IMR-90 (cell line): ENCODE measurements at regions not wholly inside any gene's neighbourhood (a gene's known extent, or its start where the extent isn't known, plus 50 kb on each side); places are given as distances from the start of the nearest gene placed in this dataset.

Experiments used
- ATAC-seq: fragments of 200-7000 bp; cut with Tn5 transposase; 2 replicates; pipeline ENCODE4 v1.9.1; 2020; ENCODE audit warnings: low read depth, mild to moderate bottlenecking, moderate library complexity
- BruUV-seq: library from RNA; stranded (reverse); fragments of 400-500 nt; replicated peaks from 2 replicates; lab custom pipeline; 2021; lab: Mats Ljungman, UMichigan
- CTCF ChIA-PET: fragments of 300-600 bp; formaldehyde crosslinking; extraction: SDS; loops from one replicate; lab custom pipeline; 2021; ENCODE audit warnings: antibody characterized with exemption; lab: Yijun Ruan, JAX
- POLR2A ChIA-PET: fragments of 300-600 bp; sonication (Branson Sonifier 250); formaldehyde crosslinking; loops from one replicate; lab custom pipeline; 2022; ENCODE audit warnings: antibody characterized with exemption; ENCODE audit not compliant: unreplicated experiment; lab: Charles Lee
- DNase-seq: peaks from one replicate; pipeline ENCODE4 v3.0.0; 2013
- H2AFZ ChIP-seq: replicated peaks from 2 replicates; pipeline ENCODE3; 2013; ENCODE audit warnings: low read length, mild to moderate bottlenecking; ENCODE audit not compliant: poor library complexity
- H2AK5ac ChIP-seq: 2 replicates; pipeline ENCODE4 v1.6.1; 2013; ENCODE audit warnings: low read depth, low read length, inconsistent platforms
- H2AK9ac ChIP-seq: replicated peaks from 2 replicates; pipeline ENCODE3; 2013; ENCODE audit warnings: mild to moderate bottlenecking, low read depth, low read length, moderate library complexity; ENCODE audit not compliant: poor library complexity
- H2BK120ac ChIP-seq: 2 replicates; pipeline ENCODE4 v1.6.1; 2013; ENCODE audit warnings: low read depth, low read length, inconsistent platforms
- H2BK15ac ChIP-seq: 3 replicates; pipeline ENCODE4 v1.6.1; 2013; ENCODE audit warnings: low read depth, low read length, inconsistent platforms
- H2BK20ac ChIP-seq: 2 replicates; pipeline ENCODE4 v1.6.1; 2013; ENCODE audit warnings: low read depth, mild to moderate bottlenecking, inconsistent platforms, low read length, moderate library complexity
- H2BK5ac ChIP-seq: 2 replicates; pipeline ENCODE4 v1.6.1; 2013; ENCODE audit warnings: mild to moderate bottlenecking, low read depth, low read length, inconsistent platforms; ENCODE audit not compliant: poor library complexity, severe bottlenecking
- H3K14ac ChIP-seq: replicated peaks from 2 replicates; pipeline ENCODE4 v1.6.1; 2013; ENCODE audit warnings: low read depth, low read length, inconsistent platforms
- H3K18ac ChIP-seq: 2 replicates; pipeline ENCODE4 v1.6.1; 2013; ENCODE audit warnings: low read depth, low read length, control low read depth
- H3K23ac ChIP-seq: 2 replicates; pipeline ENCODE4 v1.6.1; 2013; ENCODE audit warnings: low read depth, low read length, inconsistent platforms
- H3K27ac ChIP-seq: 2 replicates; pipeline ENCODE4 v1.5.1; 2013; ENCODE audit warnings: mild to moderate bottlenecking, control low read depth, low read length; ENCODE audit not compliant: insufficient read depth
- H3K27me3 ChIP-seq: 2 replicates; pipeline ENCODE4 v1.6.1; 2013; ENCODE audit warnings: low read length; ENCODE audit not compliant: control insufficient read depth, insufficient read depth
- H3K36me3 ChIP-seq: 2 replicates; pipeline ENCODE4 v1.6.1; 2013; ENCODE audit warnings: low read length, mixed read lengths; ENCODE audit not compliant: control insufficient read depth, insufficient read depth
- H3K4ac ChIP-seq: 2 replicates; pipeline ENCODE4 v1.6.1; 2013; ENCODE audit warnings: low read depth, low read length, inconsistent platforms
- H3K4me1 ChIP-seq: 2 replicates; pipeline ENCODE4 v1.6.1; 2013; ENCODE audit warnings: low read length, mixed read lengths; ENCODE audit not compliant: control insufficient read depth, insufficient read depth
- H3K4me2 ChIP-seq: 2 replicates; pipeline ENCODE4 v1.6.1; 2013; ENCODE audit warnings: low read depth, mild to moderate bottlenecking, control low read depth, low read length, moderate library complexity
- H3K4me3 ChIP-seq: 2 replicates; pipeline ENCODE4 v1.5.1; 2013; ENCODE audit warnings: low read depth, mild to moderate bottlenecking, control low read depth, low read length, moderate library complexity; ENCODE audit not compliant: insufficient read depth
- H3K56ac ChIP-seq: 2 replicates; pipeline ENCODE4 v1.6.1; 2013; ENCODE audit warnings: low read length, inconsistent platforms; ENCODE audit not compliant: insufficient read depth; ENCODE audit errors: extremely low read depth
- H3K79me1 ChIP-seq, 2 experiments: 2 replicates each; pipeline ENCODE4 v1.6.1; 2013; ENCODE audit warnings: low read length in 2 of 2, inconsistent platforms in 1 of 2, low read depth in 1 of 2
- H3K9ac ChIP-seq: 2 replicates; pipeline ENCODE4 v1.6.1; 2013; ENCODE audit warnings: low read depth, low read length, control low read depth
- H3K9me1 ChIP-seq: 2 replicates; pipeline ENCODE4 v1.6.1; 2013; ENCODE audit warnings: low read length, inconsistent platforms; ENCODE audit not compliant: insufficient read depth
- H3K9me3 ChIP-seq: 2 replicates; pipeline ENCODE4 v1.6.1; 2013; ENCODE audit warnings: low read length; ENCODE audit not compliant: control insufficient read depth, insufficient read depth
- H4K20me1 ChIP-seq: 2 replicates; pipeline ENCODE4 v1.6.1; 2013; ENCODE audit warnings: low read length, inconsistent platforms; ENCODE audit not compliant: insufficient read depth
- H4K5ac ChIP-seq: 2 replicates; pipeline ENCODE4 v1.6.1; 2013; ENCODE audit warnings: mild to moderate bottlenecking, low read depth, low read length, control low read depth
- H4K8ac ChIP-seq, 2 experiments: 2 replicates each; pipeline ENCODE4 v1.6.1; 2013; ENCODE audit warnings: low read depth in 2 of 2, low read length in 2 of 2, control low read depth in 1 of 2, inconsistent platforms in 1 of 2
- H4K91ac ChIP-seq: 2 replicates; pipeline ENCODE4 v1.6.1; 2013; ENCODE audit warnings: low read depth, low read length, inconsistent platforms; ENCODE audit not compliant: insufficient read depth
- CHD1 ChIP-seq: IDR thresholded peaks from 2 replicates; pipeline ENCODE4 v1.6.1; 2012; ENCODE audit warnings: low read depth, low read length, improper control_type of control experiment
- MAFK ChIP-seq: IDR thresholded peaks from 2 replicates; pipeline ENCODE4 v1.6.1; 2012; ENCODE audit warnings: low read depth, low read length, improper control_type of control experiment
- whole genome bisulfite sequencing, 2 experiments: methylation state at CpG; one replicate each; pipeline versions ENCODE4 v1.1.5 to v1.1.7; 2013; ENCODE audit warnings: missing lambda C conversion rate in 2 of 2; ENCODE audit not compliant: insufficient read length in 1 of 2; ENCODE audit errors: extremely low coverage in 2 of 2; 5-methylcytosine and 5-hydroxymethylcytosine counted together
- dilution Hi-C: fragments of 300-500 bp; cut with HindIII; formaldehyde crosslinking; loops from one replicate; pipeline ENCODE4 v1.14.3; 2018; ENCODE audit warnings: low sequenced_read_pairs; ENCODE audit not compliant: unreplicated experiment
- in situ Hi-C: fragments of 300-500 bp; cut with MboI; formaldehyde crosslinking; loops from 3 replicates; pipeline ENCODE4 v1.14.3; 2019; ENCODE audit warnings: low sequenced_read_pairs, inconsistent platforms, mixed read lengths
- intact Hi-C: fragments of 100-400 bp; cut with micrococcal nuclease; formaldehyde crosslinking; loops from 2 replicates; pipeline ENCODE4 v1.10.0; 2022

- H2BK20ac ChIP-seq: no peak overlapping the region
- H3K23ac ChIP-seq: no peak overlapping the region
- no peak overlapping the region for H4K8ac ChIP-seq
- H3K4me3 ChIP-seq: no peak overlapping the region
- WGBS, 2 experiments: 88% methylated on average over 5 of the region's 18 CpGs; no CpG with 5 or more reads in 1 of the 2 experiments
- H3K56ac ChIP-seq: no peak overlapping the region
- H3K4me2 ChIP-seq: no peak overlapping the region
- H2AFZ ChIP-seq: peak overlapping the region; percentile 14
- no peak overlapping the region for H2BK15ac ChIP-seq
- peaks cover 14% of the 10 kb centered on the region for H3K9me3 ChIP-seq
- no peaks in the 10 kb centered on the region for H4K20me1 ChIP-seq
- H4K91ac ChIP-seq: no peak overlapping the region
- H3K9me1 ChIP-seq: no peaks in the 10 kb centered on the region
- TF ChIP-seq CHD1 (no peak), MAFK (peak; percentile 67)
- no peak overlapping the region for H2AK9ac ChIP-seq
- H3K18ac ChIP-seq: no peak overlapping the region
- BruUV-seq: no TSS peak
- no peak overlapping the region for H2BK5ac ChIP-seq
- H3K36me3 ChIP-seq: no peaks in the 10 kb centered on the region
- H3K79me1 ChIP-seq: no peaks in the 10 kb centered on the region
- no peak for ATAC-seq
- intact Hi-C loops (no loop called here), dilution Hi-C loops (no loop called here), in situ Hi-C loops (no loop called here)
- no peak overlapping the region for H4K5ac ChIP-seq
- ChIA-PET CTCF (no interaction called here), POLR2A (no interaction called here)
- H2AK5ac ChIP-seq: no peak overlapping the region
- no peak overlapping the region for H3K27ac ChIP-seq
- DNase-seq: no peak
- no peak overlapping the region for H3K9ac ChIP-seq
- H2BK120ac ChIP-seq: no peak overlapping the region
- no peaks in the 10 kb centered on the region for H3K27me3 ChIP-seq
- no peak overlapping the region for H3K4ac ChIP-seq
- no peaks in the 10 kb centered on the region for H3K4me1 ChIP-seq
- no peak overlapping the region for H3K14ac ChIP-seq
Measured at GRCh38 chr20:19099596-19100545, 112.6 kb upstream of the SLC24A3 start.
